Ishikawa (cell line): ENCODE measurements at regions not wholly inside any gene's neighbourhood (a gene's known extent, or its start where the extent isn't known, plus 50 kb on each side); places are given as distances from the start of the nearest gene placed in this dataset.

Source experiments
- CEBPB ChIP-seq: IDR thresholded peaks from 2 replicates; pipeline ENCODE4 v1.6.1; 2012
- CREB1 ChIP-seq: IDR thresholded peaks from 2 replicates; pipeline ENCODE4 v1.6.1; 2012; ENCODE audit warnings: low read depth
- EGR1 ChIP-seq: IDR thresholded peaks from 2 replicates; pipeline ENCODE4 v1.6.1; 2012
- EP300 ChIP-seq: IDR thresholded peaks from 2 replicates; pipeline ENCODE4 v1.6.1; 2012; ENCODE audit warnings: borderline replicate concordance
- FOXM1 ChIP-seq: IDR thresholded peaks from 2 replicates; pipeline ENCODE4 v1.6.1; 2012; ENCODE audit warnings: low read depth, borderline replicate concordance
- NFIC ChIP-seq: IDR thresholded peaks from 2 replicates; pipeline ENCODE4 v1.6.1; 2012
- RAD21 ChIP-seq: IDR thresholded peaks from 2 replicates; pipeline ENCODE4 v1.6.1; 2012; ENCODE audit warnings: low read depth
- TAF1 ChIP-seq: IDR thresholded peaks from 2 replicates; pipeline ENCODE4 v1.6.1; 2012; ENCODE audit warnings: low read depth, mild to moderate bottlenecking
- TCF12 ChIP-seq: IDR thresholded peaks from 2 replicates; pipeline ENCODE4 v1.6.1; 2012; ENCODE audit warnings: low read depth
- TEAD4 ChIP-seq: IDR thresholded peaks from 2 replicates; pipeline ENCODE4 v1.6.1; 2012
- YY1 ChIP-seq: IDR thresholded peaks from 2 replicates; pipeline ENCODE4 v1.6.1; 2012; ENCODE audit warnings: low read depth
- ZBTB7A ChIP-seq: IDR thresholded peaks from 2 replicates; pipeline ENCODE4 v1.6.1; 2012; ENCODE audit warnings: low read depth
- TF ChIP-seq, protein P1 (sequence below): IDR thresholded peaks from 2 replicates; pipeline ENCODE4 v1.6.1; 2012; ENCODE audit warnings: low read depth, mild to moderate bottlenecking
- TF ChIP-seq, protein P2 (sequence below): IDR thresholded peaks from 2 replicates; pipeline ENCODE4 v1.6.1; 2012
- TF ChIP-seq, protein P3 (sequence below): IDR thresholded peaks from 2 replicates; pipeline ENCODE4 v1.6.1; 2012

DNA sequence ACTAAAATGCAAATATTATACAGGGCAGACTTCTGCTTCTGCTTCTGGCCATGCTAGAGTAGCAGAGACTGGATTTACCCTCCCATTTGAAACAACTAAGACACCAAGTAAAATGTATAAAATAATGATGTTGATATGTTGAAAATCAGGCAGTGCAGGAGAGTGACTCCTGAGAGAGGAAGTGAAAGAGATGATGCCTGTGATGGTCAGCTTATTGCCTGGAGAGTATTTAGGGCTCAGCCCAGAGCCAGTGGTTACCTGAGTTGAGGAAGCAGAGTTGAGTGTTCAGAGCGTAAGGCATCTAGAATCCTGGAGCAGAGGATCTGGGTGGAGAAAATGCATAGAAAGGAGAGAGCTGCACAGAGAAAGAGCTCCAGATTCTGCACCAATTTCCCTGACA, 131.8 kb upstream of the C14orf180 start:
- TF ChIP-seq, protein P1, sequence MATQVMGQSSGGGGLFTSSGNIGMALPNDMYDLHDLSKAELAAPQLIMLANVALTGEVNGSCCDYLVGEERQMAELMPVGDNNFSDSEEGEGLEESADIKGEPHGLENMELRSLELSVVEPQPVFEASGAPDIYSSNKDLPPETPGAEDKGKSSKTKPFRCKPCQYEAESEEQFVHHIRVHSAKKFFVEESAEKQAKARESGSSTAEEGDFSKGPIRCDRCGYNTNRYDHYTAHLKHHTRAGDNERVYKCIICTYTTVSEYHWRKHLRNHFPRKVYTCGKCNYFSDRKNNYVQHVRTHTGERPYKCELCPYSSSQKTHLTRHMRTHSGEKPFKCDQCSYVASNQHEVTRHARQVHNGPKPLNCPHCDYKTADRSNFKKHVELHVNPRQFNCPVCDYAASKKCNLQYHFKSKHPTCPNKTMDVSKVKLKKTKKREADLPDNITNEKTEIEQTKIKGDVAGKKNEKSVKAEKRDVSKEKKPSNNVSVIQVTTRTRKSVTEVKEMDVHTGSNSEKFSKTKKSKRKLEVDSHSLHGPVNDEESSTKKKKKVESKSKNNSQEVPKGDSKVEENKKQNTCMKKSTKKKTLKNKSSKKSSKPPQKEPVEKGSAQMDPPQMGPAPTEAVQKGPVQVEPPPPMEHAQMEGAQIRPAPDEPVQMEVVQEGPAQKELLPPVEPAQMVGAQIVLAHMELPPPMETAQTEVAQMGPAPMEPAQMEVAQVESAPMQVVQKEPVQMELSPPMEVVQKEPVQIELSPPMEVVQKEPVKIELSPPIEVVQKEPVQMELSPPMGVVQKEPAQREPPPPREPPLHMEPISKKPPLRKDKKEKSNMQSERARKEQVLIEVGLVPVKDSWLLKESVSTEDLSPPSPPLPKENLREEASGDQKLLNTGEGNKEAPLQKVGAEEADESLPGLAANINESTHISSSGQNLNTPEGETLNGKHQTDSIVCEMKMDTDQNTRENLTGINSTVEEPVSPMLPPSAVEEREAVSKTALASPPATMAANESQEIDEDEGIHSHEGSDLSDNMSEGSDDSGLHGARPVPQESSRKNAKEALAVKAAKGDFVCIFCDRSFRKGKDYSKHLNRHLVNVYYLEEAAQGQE: no peak
- TF ChIP-seq CEBPB (no peak), CREB1 (no peak), RAD21 (no peak), EGR1 (no peak), FOXM1 (no peak), NFIC (no peak), TEAD4 (no peak), ZBTB7A (no peak), EP300 (no peak), TAF1 (no peak), YY1 (no peak), TCF12 (no peak)
- TF ChIP-seq, protein P2, sequence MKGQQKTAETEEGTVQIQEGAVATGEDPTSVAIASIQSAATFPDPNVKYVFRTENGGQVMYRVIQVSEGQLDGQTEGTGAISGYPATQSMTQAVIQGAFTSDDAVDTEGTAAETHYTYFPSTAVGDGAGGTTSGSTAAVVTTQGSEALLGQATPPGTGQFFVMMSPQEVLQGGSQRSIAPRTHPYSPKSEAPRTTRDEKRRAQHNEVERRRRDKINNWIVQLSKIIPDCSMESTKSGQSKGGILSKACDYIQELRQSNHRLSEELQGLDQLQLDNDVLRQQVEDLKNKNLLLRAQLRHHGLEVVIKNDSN: no peak
- TF ChIP-seq, protein P3, sequence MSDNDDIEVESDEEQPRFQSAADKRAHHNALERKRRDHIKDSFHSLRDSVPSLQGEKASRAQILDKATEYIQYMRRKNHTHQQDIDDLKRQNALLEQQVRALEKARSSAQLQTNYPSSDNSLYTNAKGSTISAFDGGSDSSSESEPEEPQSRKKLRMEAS: no peak

DNA sequence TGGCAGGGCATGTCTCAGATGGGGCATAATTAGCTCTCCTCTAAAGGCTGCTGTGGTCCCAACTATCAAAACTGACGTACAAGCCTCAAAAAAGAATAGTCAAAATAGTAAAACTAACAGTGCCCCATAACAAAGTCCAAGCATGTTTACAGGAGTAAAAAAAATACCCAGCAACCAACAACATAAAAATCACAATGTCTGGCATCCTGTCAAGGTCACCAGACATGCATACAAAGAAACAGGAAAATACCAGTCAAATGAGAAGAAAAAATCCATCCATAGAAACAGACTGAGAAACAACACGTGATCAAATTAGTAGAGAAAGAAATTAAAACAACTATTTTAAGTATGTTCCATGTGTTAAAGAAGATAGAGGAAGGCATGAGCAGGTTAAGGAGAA, 131.2 kb upstream of the C14orf180 start:
- TF ChIP-seq EP300 (no peak), EGR1 (no peak), TEAD4 (no peak)

DNA sequence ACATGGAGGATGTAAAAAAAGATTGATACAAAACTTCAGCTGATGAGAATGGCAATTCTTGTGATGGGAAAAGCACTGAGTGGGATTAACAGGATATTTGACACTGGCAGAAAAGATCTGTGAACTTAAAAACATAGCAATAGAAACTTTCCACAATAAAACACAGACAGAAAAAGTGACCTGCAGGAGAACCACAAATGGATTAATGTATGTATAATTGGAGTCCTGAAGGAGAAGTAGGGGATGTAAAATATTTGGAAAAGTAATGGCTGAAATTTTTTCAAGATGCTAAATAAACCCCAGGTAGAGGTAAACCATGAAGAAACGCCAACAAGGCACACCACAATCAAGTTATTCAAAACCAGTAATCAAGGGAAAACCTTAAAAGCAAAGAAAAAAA, 130.8 kb upstream of the C14orf180 start:
- TF ChIP-seq, protein P1: no peak
- TF ChIP-seq, protein P3: no peak
- no peak for TF ChIP-seq YY1
- TF ChIP-seq NFIC: no peak
- TF ChIP-seq RAD21: no peak
- no peak for TF ChIP-seq EGR1
- TF ChIP-seq ZBTB7A: no peak
- TF ChIP-seq CEBPB: no peak
- no peak for TF ChIP-seq TEAD4
- no peak for TF ChIP-seq FOXM1
- TF ChIP-seq, protein P2: no peak
- TF ChIP-seq TAF1: no peak
- TF ChIP-seq EP300: no peak
- no peak for TF ChIP-seq TCF12
- TF ChIP-seq CREB1: no peak

DNA sequence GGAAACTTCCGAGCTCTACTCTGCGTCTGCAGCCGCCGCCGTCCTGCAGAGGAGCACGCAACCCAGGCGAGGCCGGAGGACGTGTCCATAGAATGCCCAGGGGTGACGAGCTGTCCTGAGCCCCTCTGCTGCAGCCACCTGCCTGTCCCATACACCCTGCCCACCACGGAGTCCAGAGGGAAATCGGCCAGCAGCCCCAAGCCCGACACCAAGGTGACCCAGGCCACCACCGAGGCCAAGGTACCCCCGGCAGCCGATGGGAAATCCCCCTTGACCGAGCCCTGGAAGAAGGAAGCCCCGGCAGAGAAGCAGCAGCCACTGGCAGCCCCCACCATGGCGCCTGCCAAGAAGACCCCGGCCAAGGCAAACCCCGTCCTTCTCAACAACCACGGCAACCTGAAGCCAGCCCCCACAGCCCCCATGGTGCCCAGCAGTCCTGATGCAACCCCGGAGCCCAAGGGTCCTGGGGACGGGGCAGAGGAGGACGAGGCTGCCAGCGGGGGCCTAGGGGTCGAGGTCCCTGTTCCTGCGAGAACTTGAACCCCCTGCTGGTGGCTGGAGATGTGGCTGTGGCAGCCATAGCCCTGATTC, 128.7 kb upstream of the C14orf180 start:
- TF ChIP-seq EP300: no peak
- TF ChIP-seq YY1: no peak
- no peak for TF ChIP-seq NFIC
- TF ChIP-seq, protein P1: no peak

DNA sequence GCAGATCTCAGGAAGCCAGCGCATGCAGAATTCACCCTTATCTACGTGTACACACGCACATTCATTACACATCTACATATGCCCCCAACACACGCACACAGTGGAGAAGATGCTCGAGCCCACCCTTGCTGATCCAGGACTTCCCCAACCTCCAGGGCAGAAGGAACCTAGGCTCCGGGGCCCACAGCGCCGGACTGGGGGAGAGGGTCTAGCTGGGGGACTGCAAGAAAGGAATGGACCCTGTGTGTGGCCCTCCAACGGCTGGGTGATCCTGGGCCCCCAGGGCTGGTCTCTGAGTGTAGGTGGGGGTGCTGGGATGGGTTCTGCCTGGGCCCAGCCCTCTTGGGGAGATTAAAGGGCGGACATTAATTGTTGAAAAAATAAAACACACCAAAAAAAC, 128.1 kb upstream of the C14orf180 start:
- TF ChIP-seq FOXM1 (no peak), YY1 (no peak), RAD21 (no peak)
- TF ChIP-seq, protein P3: no peak
